NCI-H774 (cell line): ENCODE measurements at regions not wholly inside any gene's neighbourhood (a gene's known extent, or its start where the extent isn't known, plus 50 kb on each side); places are given as distances from the start of the nearest gene placed in this dataset.
"Not testable (repeated sequence)": the region's sequence is repeated elsewhere in the genome, so short reads cannot be mapped to it uniquely, and the experiment has no call there.

Experiments
- DNase-seq: peaks from one replicate; lab custom pipeline; 2025; lab: John Stamatoyannopoulos, UW

GRCh38 chr5:109630093-109630492 is 59.6 kb upstream of the MAN2A1 start:
- DNase-seq: no peak

DNA sequence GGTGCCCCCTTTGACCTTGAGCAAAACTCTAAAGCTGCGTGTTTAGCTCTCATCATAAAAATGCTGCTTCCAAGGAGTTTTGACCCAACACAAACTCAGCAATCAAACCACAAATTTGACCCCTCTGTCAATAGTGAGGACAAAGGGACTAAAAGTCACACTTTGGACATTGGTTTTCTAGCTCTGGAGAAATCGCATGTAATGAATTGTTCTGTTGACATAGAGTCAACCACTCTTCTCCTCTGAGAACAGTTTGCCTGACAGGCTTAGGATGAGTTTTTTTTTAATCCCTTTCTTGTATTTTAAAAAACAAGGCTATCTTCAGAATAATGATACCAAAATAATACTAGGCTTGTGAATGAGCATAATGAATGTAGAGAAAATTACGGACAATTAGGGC is 61.1 kb upstream of the MAN2A1 start:
- no peak for DNase-seq

GRCh38 chr5:109621266-109621665 is 68.5 kb upstream of the MAN2A1 start:
- not testable (repeated sequence) for DNase-seq

DNA sequence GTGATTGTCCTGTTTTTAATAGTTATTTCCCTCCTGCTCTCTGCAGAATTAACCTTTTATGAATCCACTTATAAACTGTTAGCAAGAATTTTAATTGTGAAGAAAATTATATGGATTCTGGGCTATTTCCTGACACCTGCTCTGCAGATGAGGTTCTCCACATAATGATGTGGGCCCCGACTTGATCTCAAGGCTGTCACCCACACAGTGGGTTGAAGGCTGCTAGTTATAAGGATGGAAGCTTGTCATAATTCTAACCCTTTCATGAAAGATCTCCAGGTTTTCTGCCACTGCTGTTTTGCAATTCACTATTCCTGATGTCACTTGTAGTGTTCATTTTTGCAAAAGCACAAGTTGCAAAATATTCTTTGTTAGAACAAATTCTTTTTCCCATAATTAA is 69.1 kb upstream of the MAN2A1 start:
- no peak for DNase-seq

DNA sequence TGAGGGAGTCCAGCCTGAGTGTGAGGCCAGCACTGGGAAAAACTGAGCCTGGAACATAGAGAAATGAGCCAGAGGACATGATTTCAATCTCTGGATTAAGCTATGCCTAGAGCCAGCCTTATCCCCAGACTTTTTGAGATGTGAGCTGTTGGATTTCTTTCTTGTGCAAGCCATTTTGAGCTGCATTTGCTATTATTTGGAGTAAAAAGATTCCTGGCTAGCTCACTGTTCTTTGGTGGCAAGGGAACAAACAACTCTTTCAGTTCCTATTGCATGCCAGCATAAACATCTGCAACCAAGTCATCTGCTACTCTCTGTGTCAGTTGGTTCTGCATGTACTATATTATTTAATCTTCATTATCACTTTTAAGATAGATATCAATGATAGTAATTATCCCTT is 70.1 kb upstream of the MAN2A1 start:
- DNase-seq: no peak

DNA sequence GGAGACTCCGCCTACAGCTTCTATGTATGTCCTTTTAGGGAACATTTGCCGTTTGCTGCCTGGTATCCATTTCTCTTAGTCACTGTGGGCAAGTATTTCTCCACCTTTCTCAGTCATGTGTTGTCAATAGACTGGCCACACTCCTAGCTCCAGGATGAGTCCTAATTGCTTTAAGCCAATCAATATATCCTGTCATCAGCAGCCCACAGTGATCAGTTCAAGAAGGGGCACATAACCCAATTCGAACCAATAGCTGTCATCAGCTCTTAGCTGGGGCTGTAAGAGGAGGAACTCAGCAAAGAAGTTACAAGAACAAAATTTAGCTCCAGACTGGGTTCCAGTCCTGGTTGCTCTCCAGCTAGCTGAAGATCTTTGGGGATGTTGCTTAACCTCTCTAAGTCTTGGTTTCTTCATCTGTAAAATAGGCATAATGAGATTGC is 70.7 kb upstream of the MAN2A1 start:
- DNase-seq: no peak

GRCh38 chr5:109614981-109615380 is 74.7 kb upstream of the MAN2A1 start:
- no peak for DNase-seq

GRCh38 chr5:109614301-109614700 is 75.4 kb upstream of the MAN2A1 start:
- DNase-seq: no peak

- DNase-seq: no peak
Measured at GRCh38 chr5:109612278-109612905, 77.3 kb upstream of the MAN2A1 start.

GRCh38 chr5:109611505-109611904 is 78.2 kb upstream of the MAN2A1 start:
- DNase-seq: no peak

GRCh38 chr5:109611061-109611460 is 78.7 kb upstream of the MAN2A1 start:
- no peak for DNase-seq

DNA sequence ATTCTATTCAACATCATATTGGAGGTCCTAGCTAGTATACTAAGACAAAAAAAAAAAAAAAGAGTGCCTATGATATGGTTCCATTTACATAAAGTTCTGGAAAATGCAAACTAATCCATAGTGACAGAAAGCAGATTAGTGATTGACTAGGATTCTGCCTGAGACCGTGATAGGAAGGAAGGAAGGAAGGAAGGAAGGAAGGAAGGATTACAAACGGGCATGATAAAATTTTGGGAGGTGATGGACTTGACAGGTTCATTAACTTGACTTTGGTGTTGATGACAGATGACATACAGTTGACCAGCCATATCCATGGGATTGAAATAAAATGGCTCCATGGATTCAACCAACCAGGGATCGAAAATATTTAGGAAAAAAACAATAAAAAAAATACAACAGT is 79.1 kb upstream of the MAN2A1 start:
- no peak for DNase-seq

- DNase-seq: no peak
Measured at GRCh38 chr5:109605207-109605730, 84.5 kb upstream of the MAN2A1 start.

- no peak for DNase-seq
Measured at GRCh38 chr5:109604758-109605157, 85.0 kb upstream of the MAN2A1 start.

- no peak for DNase-seq
Measured at GRCh38 chr5:109601736-109602135, 88.0 kb upstream of the MAN2A1 start.

DNA sequence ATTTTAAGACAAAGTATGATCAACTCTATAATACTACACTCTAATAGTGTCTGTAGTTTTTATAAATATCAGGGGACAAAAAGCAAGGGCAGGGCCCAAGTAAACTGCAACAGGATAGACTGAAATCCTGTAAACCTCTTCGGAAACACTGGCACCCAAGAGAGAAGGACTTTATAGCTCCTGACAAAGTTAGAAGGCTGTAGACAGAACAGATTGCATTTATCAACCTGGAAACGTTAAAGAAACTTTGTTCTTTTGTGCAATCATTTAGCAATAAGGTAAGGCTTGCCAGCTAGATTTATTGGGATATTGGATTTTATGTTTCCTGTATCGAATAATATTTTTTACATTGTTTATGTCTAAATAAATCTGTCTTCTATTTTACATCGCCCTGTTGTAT is 91.8 kb upstream of the MAN2A1 start:
- DNase-seq: no peak

- no peak for DNase-seq
Measured at GRCh38 chr5:109594217-109594616, 95.5 kb upstream of the MAN2A1 start.

- DNase-seq: no peak
Measured at GRCh38 chr5:109590799-109591198, 98.9 kb upstream of the MAN2A1 start.

DNA sequence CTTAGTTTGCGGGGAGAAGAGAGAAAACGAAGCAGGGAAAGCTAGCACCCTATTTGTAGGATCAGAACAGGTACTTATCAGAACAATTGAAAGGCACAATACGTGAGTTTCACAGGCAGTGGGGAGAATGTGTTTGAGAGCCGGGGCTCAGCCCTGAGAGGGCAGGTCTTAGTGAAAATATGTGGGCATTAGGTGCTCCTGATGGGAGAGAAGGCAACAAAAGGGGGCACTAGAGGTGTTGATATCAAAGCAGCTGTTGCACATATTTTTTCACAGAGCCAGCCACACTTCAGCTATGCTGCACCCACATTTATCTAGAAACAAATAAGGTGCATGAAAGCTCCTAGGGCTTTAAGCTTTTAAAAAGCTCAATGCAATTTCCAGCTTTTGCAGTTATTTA is 99.7 kb upstream of the MAN2A1 start:
- no peak for DNase-seq

GRCh38 chr5:109589239-109589638 is 100.5 kb upstream of the MAN2A1 start:
- DNase-seq: no peak

DNA sequence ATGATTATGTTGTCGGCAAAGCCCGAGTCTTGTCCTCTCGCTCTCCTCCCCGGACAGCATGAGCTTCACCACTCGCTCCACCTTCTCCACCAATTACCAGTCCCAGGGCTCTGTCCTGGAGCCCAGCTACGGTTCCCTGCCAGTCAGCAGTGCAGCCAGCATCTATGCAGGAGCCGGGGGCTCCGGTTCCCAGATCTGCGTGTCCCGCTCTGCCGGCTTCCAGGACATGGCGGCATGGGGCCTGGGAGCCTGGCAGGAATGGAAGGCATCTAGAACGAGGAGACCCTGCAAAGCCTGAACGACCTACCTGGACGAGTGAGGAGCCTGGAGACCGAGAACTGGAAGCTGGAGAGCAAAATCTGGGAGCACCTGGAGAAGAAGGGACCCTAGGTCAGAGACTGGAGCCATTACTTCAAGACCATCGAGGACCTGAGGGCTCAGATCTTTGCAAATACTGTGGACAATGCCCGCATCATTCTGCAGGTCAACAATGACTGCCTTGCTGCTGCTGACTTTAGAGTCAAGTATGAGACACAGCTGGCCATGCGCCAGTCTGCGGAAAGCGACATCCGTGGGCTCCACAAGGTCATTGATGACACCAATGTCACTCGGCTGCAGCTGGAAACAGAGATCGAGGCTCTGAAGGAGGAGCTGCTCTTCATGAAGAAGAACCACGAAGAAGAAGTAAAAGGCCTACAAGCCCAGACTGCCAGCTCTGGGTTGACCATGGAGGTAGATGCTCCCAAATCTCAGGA is 101.3 kb upstream of the MAN2A1 start:
- DNase-seq: no peak

GRCh38 chr5:109584986-109585599 is 104.6 kb upstream of the MAN2A1 start:
- no peak for DNase-seq

GRCh38 chr5:109580225-109580624 is 109.5 kb upstream of the MAN2A1 start:
- no peak for DNase-seq
